Stimulated activated CD4-positive, alpha-beta T cell treated with anti-CD3 and anti-CD28 coated beads, Interleukin-1b, Interleukin-23, amount 100 ng/mL, for 4 hours (primary cell): ENCODE measurements at regions not wholly inside any gene's neighbourhood (a gene's known extent, or its start where the extent isn't known, plus 50 kb on each side); places are given as distances from the start of the nearest gene placed in this dataset.
"Not testable (repeated sequence)": the region's sequence is repeated elsewhere in the genome, so short reads cannot be mapped to it uniquely, and the experiment has no call there.

ENCODE experiments used
- DNase-seq, 2 donors: peaks; one replicate each; pipeline ENCODE4 v3.0.0-alpha.2; 2020; ENCODE audit warnings: low read depth in 2 of 2

DNA sequence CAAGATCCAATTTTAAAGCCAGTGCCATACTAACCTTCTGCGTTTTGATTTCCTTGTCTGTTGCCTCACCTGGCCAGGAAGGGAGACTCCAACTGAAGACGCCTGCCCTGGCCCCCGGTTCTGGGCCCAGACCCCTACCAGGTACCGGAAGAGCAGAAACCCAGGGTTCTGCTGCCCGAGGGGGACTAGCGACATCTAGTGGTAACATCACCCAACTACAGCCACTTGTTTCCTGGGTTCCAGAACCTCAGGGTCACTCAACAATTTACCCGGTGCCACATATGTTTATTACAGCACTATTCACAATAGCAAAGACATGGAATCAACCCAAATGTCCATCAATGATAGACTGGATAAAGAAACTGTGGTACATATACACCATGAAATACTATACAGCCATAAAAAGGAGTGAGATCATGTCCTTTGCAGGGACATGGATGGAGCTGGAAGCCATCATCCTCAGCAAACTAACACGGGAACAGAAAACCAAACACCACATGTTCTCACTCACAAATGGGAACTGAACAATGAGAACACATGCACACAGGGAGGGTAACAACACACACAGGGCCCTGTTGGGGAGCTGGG is 268.7 kb upstream of the IRX4 start:
- not testable (repeated sequence) for DNase-seq

DNA sequence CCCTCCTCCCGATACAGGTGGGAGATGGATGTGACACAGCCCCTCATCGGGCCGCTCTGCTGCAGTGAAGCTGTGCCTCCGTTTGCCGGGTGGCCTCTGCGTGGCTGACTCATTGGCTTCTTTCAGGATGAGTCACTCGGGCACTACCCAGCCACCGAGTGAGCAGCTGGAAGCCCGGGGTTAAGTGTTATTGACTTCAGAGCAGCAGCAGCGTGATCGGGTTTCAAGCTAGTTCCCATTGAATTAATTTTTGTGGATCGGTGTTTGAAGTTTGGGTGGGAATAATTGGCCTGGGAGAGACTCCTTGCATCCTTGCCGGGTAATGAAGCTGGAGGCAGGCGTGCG is 266.4 kb upstream of the IRX4 start:
- DNase-seq, result no peak

DNA sequence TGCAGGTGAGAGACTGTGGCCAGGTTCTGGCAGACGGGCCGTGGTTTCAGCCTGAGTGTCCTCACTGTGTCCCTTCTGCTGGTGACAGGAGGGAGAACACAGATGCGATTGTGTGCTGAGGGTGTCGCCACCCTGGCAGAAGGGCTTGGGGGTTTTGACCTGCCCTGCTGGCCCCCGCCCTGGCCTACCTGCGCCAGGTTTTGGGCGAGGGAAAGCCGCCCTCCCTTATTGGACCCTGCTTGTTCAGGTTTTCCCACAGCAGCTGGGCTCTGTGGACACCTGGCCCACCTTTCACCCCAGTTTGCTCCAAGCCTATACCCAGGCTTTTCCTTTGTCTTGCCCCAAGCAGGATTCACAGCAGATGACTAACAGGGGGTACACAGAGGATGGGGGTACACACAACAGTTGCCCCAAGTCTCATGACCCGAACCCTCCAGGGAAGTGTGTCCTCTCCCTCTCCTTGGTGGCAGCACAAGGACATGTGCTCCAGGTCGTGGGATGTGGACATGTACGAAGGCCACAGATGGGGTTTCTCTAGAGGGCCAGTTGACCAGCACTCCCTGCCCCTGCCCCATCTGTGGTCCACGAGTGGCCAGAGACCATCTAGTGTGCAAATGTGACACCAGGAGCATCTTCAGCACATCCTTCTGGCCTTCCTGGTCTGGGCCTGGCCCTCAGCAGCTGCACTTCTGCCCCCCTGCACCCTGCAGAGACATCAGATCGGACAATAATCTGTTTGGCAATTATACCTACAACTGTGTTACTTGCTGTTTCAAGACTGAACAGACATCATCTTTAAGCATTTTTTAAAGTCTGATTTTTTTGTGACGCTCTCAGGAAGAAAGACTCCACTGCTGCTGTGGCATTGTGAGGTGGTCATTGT is 265.8 kb upstream of the IRX4 start:
- no peak for DNase-seq

DNA sequence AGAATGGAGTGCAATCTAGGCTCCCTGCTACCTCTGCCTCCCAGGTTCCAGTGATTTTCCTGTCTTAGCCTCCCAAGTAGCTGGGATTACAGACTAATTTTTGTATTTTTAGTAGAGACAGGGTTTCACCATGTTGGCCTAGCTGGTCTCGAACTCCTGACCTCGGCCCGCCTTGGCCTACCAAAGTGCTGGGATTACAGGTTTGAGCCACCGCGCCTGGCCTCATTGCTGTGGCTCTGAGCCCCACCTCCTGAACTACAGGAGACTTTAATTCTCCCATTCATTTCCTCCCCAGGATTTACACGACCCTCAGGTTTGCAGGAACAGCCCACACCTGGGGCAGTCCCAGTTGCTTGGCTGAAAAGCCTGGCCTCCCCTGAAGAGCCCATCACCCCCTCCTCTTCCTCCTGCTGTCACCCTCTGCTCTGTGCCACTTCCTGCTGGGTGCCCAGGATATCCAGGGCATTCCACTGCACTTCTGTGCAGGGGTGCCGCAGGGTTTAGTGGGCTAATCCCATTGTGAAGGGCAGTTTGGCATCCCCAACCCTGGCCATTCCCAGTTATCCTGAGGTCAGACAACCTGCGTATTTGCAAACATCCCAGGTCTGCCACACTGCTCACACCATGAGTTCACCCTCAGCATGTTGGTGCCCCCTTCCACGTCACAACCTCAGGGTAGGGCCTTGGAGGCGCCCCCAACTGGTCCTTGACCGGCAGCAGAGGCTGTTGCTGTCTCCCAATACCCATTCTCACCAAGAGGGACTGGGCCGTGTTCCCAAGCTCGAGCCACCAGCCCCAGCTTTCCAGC is 265.0 kb upstream of the IRX4 start:
- no peak for DNase-seq

DNA sequence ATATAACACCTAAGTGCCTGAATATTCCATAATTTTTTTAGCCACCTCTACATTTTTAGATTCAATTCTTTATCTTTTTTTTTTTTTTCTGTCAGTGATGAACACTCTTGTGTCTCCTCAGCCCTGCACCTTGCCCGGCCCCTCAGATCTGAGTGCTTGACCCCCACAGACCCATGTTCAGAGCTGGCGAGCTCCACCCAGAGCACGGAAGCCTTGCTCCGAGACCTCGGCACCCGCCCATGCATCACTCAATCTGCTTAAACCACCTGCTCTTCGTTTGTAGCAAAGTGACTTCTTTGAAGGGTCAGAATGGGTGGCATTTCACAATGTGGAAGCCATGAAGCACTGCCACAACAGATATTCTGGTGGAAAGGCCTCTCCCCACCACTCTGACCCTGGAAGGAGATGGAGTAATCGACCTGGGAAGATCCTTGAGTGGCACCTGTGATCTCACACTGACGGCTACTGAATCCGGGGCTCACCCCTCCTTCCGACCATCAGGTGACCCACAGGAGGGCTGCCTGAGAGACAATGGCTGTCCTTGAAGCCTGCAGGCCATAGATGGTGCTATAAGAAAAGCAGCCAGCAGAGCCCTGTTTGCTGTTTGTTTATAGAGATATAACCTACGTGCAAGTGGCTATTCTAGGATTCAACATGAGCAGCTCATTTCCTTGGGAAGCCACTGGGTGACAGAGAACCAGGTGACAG is 261.1 kb upstream of the IRX4 start:
- no peak for DNase-seq

DNA sequence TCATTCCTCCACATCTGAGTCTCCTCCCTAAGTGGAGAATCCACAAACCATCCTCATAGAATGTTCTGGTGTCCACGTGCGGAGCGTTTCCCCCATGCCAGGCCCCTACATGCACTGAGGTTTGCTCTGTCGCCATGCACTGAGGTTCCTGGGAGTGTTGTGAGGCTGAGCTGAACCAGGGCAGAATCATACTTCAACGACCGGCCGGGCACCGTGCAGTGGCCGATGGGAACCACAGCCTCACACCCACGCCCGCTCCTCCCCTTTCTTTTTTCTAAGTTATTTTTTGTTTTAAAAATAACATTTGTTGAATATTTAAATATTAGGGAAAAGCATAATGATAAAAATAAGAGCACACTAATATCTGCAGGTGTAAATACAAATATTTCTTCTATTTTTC is 260.4 kb upstream of the IRX4 start:
- DNase-seq, result no peak

DNA sequence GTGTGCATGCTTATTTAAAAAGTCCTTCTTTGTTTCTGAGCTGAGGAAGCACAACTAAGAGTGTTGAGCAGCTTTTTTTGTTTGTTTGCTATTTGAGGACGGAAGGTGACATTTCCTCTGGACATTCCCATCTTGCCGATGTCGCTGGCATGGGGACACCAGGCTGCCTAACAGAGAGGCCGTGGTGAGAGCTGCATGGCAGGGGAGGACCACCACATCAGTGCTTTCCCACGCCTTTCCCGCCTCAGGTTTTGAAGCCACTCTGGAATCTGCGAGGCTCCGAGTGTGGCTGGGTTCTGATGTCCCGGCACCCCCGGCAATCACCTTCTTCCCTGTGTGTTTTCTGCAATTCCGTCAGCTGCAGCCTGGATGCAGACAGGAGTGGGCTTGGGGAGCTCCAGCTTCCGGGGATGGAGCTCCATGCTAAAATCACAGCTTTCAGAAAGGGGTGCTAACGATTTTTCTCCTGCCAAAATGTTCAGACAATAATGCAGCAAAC is 259.8 kb upstream of the IRX4 start:
- DNase-seq, result no peak

DNA sequence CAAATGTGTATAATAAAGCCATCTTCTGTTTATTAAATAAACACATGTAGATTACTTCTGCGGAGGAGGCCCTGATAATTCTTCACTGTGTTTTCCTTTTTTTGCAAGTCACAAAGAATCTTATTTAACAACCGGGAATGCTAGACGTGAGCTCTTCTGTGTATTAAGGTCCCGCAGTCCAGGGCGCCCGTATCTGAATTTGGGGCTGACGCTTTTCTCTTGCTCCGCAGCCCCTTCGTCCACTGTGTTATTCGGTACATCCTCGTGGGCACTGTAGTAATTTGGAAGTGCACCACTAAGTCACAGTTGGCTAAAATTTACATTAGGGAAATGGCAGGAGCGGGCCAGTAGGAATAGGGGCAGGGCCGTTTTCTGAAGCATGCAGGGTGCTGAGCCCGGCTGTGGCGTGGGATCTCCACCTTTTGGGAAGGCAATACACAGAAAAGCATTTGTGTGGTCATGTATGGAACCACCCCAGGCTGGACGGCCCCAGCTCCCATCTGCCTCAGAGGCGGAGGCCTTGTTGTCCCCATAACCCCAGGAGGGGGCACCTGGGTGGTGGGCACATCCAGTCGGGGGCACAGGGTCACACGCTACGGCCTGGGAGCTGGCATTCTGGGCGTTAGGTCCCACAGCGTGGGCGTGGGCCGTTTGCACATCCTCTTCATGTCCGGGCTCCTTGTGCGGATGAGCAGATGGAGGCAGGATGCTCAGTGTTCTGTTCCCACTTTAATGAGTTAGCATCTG is 258.7 kb upstream of the IRX4 start:
- DNase-seq, result no peak

DNA sequence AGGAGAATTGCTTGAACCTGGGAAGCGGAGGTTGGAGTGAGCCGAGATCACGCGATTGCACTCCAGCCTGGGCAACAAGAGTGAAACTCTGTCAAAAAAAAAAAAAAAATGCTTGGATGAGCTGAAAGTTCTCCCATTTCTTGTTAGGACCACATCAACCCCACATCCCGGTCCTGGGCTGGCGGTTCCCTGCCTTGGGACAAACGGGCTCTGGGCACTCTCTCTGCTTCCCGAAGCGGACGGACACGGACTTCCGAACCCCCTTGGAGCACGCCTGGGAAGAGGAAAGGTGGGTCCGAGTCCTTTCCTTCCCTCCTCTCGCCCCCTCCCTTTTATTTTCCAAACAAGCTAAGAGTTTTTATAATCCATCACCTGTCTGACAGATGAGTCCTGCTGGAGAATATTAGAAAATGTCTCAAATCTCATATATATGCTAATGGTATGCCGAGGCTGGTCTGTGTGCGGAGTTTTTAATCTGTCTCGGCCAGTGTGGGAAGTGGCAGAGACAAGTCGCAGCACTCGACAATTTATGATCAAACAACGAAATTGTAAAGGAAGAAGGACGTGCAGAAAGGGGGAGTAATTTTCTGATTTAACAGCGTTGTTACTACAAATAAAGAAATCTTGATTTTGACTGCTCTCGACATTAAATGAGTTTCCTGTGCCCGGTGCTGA is 257.9 kb upstream of the IRX4 start:
- no peak for DNase-seq

DNA sequence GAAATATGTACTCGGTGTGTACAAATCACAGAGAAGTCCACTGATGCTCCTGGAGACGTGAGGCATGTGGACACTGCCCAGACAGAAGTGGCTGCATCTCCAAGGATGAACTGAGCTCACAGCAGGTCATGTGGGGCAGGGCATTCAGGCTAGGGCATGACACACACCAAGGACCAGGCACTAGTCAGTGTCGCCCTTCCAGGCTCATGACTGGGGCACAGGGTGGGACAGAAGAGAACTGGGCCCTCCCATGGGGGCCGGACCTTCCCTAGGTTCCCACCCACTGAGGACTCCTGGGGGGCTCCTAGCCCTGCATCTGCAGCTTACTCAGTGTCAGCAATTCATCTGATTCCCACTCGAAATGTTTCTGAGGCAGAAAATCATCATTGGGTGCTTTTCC is 256.8 kb upstream of the IRX4 start:
- no peak for DNase-seq

DNA sequence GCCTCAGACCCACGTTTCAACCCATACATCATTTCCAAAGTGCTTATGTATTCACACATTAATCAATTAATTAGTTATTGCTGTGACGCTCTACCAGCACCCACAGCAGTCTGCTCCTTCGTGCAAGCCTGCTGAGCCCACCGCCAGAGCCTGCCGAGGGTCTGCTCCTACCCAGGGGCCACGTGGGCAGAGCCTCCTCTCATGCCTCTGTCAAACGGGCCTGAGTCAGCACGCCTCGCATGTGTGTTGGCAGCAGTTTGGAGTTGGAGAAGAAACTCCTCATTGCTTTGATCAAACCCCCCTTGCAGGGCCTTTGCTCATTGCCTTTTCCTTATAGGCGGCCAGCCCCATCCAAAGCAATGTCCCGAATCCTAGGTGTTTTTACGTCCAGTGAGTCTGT is 256.2 kb upstream of the IRX4 start:
- DNase-seq, result no peak

DNA sequence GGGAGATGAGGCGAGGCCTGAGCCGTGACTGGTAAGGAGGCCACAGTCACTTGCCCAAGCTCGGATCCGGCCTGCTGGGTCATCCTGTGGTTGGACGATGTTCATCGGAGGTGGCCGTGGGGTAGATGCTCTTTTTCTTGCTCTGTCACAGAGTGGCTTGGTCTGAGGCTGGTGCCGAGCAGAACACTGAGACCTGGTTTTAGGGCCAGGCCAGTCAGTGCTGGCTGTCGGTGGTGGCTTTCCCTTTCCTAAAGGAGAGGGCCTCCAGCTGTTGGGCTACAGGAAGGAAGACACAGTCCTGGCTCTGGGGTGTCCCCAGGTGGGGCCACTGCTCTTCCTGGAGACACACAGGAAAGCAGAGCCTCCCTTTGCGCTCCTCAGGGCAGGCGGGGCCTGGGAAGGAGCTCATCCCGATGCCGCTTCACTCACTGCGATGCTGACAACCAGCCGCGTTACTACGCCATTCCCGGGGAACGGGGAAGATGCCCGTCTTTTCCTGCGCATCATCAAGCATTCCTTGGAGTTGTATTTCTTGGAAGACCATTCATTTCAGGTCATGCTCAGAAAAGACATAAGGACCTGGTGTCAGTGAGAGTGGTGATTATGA is 254.8 kb upstream of the IRX4 start:
- DNase-seq, result no peak

DNA sequence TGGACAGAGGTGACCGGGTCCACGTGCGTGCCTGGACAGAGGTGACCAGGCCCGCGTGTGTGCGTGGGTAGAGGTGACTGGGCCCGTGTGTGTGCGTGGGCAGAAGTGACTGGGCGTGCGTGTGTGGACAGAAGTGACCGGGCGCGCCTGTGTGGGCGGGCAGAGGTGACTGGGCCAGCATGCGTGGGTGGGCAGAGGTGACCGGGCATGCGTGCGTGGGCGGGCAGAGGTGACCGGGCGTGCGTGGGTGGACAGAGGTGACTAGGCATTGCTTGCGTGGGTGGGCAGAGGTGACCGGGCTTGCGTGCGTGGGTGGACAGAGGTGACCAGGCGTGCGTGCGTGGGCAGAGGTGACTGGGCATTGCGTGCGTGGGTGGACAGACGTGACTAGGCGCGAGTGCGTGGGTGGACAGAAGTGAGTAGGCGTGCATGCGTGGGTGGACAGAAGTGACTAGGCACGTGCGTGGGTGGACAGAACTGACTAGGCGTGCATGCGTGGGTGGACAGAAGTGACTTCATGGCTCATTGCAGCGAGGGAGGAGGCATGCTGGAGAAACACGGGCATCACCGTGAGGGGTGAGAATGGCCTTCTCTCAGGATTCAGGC is 254.1 kb upstream of the IRX4 start:
- DNase-seq, result peak in 1 of 2 donors; percentile 39

DNA sequence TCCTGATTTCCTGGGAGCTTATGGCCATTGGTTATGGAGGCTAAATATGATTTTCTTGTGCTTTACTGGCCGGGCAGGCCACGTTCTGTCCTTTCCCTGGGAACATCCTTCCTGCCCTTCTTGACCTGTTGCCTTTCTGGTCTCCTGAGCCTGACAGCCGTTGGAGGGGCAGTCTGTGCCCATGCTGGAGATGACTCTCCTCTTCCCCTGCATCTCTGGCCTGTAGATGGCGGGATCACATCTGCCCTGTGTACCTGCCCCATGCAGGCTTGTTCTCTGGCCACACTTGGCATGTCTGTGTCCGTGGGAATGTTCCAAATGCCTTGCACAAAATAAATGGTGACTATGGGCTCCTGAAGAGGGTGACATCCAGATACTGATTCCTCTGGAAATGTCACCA is 253.1 kb upstream of the IRX4 start:
- no peak for DNase-seq

DNA sequence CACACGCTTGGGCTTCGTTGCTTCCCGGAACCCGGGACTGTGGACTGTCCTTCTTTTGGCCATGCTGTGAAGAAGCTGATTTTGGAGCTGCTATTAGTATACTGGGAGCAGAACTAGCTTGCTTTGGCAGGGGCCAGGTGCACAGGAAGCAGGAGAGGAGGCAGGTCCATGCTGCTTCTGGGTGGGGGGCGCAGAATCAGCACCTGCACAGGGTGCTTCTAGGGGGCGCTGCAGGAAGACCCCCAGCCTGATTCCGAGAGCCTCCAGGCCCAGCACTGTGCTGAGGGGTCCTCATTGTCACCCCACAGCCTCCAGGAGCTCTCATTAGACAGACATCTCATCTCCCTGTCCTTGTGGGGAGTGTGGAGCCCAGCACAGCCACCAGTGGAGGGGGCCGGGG is 252.6 kb upstream of the IRX4 start:
- DNase-seq, result no peak

DNA sequence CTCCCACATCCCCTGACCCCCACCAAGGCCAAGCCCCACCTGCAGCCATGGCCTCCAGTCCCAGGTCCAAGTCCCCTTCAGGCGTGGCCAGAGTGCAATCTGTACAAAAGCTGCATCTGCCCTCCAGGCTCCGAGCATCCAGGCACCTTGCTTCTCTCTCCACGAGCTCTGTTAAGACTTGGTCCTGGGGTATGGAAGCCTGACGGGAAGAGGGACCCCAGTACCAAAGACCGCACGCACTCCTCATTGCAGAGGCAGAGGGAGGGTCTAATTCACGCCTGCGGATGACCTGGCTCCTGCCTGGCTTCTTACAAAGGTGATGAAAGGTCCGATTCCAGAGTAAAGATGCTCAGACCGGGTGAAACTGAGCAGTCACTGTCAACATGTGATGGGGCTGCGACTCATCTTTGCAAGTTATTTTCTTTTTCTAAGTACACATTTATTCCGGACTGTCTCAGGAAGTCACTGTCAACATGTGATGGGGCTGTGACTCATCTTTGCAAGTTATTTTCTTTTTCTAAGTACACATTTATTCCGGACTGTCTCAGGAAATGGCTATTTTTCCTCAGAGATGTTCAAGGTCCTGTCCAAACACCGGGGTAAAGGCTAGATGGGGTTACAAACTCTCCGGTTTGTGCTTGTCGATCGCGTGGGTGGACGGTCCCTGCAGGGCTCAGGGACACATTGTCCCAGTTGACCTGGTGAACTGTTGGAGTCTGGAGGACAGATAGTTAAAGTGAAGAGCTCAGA is 252.0 kb upstream of the IRX4 start:
- no peak for DNase-seq

DNA sequence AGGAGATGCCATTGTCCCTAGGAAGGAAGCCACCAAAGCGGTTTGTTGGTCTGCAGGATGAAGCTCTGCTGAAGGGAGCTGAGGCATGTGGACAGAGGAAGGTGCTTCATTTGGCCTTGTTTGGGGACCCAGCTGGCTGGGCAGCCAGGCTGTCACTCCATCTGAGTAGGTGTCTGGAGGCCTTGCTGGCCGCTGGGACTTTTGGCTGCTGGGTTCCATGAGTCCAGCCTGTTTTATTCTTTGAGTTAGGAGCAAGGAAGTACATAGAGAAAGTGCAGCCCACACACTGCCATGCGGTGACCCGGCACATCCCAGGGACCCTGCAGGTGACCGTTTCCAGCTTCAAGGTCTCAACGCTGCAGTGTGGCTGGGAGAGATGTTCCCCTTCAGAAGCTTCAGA is 251.2 kb upstream of the IRX4 start:
- no peak for DNase-seq

DNA sequence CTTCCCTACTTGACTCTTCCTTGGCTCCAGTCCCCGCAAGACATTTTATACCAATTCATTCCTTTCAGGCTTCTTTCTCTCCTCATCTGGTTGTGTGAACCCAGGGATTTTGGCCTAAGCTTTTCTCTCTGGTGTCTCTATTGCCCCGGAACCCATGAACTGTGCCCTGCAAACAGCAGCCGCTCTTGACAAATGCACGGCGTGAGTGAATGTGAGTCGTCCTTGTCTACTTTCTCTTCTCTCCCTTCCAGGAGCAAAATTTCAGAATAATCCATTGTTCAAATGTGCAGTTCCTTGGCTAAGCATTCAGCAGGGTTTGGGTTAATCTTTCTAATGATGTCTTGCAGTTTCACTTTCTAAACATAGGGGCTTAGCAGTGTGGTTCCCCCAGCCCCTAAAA is 250.4 kb upstream of the IRX4 start:
- no peak for DNase-seq

DNA sequence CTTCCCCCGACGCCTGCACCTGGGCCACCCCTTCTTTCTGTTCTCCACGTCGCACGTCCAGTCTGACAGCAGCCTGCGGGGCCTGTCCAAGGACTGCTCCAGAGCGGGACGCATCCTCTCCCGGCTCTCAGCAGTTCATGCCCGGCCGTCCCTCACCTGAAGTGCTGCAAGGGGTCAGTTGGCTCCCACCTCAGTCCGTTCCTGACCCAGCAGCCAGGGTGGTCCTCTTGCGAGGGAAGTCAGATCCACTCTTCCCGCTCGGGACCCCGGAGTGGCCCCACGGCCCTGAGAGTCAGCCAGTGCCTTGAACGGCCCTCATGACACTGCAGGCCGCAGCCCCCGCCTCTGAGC is 249.7 kb upstream of the IRX4 start:
- no peak for DNase-seq
